Endothelial cell of hepatic sinusoid (primary cell): ENCODE measurements at regions not wholly inside any gene's neighbourhood (a gene's known extent, or its start where the extent isn't known, plus 50 kb on each side); places are given as distances from the start of the nearest gene placed in this dataset.

Experiments
- in situ Hi-C: cut with HindIII; loops from 2 replicates; pipeline ENCODE4 v1.10.0; 2017; ENCODE audit warnings: low sequenced_read_pairs

GRCh38 chr16:64425381-64425780, 696.5 kb downstream of the CDH11 start:
- in situ Hi-C loops: no loop called here

- in situ Hi-C loops: no loop called here
Observed at GRCh38 chr16:64422259-64422658, 699.6 kb downstream of the CDH11 start.

DNA sequence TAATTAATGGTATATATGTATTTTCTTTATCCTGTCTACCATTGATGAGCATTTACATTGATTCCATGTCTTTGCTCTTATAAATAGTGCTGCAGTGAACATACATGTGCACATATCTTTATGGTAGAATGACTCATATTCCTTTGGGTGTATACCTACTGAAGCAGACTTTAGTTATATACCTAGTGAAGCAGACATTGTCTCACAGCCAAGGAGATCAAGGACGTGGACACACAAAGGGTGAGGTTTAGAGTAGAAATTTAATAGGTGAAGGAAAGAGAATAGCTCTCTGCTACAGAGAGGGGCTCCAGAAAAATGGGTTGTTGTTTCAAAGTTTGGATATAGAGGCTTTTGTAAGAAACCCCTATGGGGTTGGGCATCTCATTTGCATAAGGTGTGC, 700.3 kb downstream of the CDH11 start:
- in situ Hi-C loops: no loop called here

GRCh38 chr16:64419832-64420231, 702.0 kb downstream of the CDH11 start:
- in situ Hi-C loops: no loop called here

- in situ Hi-C loops: no loop called here
Observed at GRCh38 chr16:64417711-64418227, 704.1 kb downstream of the CDH11 start.

DNA sequence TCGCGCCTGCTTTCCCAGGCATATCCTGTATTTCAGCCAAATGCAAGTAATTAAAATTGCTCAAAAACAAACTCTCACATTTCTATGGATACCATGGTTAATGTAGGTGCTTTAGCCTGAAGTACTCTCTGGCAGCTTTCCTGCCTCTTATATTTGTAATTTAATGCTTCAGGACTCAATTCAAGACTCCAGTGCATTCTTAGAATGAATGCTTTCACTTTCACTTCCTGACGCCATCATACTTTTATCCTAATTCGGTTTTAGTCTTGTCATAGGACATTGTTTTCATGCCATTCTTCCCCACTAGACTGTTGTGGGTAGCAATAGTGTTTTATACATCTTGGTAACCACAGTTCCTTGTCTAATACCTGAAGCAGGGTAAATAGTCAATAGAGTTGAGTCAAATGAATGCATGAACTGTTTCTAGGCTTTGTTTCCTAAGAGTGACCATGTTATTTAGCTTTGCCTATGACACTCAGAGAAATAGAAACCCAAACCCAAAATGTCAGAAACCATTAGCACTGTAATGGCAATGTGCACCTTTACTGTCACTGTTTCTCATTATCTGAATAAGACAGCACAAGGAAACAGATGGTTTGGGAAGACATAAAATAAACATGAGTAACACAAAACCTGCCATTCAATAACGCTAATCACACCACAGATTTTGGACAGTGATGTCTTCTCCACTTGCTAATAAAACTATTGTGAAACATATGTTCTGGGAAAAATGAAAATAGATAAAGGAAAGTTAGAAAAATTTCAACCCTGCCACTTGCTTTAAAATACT, 705.5 kb downstream of the CDH11 start:
- in situ Hi-C loops: no loop called here

GRCh38 chr16:64412578-64413280, 709.1 kb downstream of the CDH11 start:
- in situ Hi-C loops: loop anchor here (5.0 kb wide), 1 partner anchor 85 kb away; no protein-coding TSS in a partner anchor

- in situ Hi-C loops: loop anchor here (5.0 kb wide), 1 partner anchor 83 kb away; no protein-coding TSS in a partner anchor
Observed at GRCh38 chr16:64410306-64410705, 711.6 kb downstream of the CDH11 start.

DNA sequence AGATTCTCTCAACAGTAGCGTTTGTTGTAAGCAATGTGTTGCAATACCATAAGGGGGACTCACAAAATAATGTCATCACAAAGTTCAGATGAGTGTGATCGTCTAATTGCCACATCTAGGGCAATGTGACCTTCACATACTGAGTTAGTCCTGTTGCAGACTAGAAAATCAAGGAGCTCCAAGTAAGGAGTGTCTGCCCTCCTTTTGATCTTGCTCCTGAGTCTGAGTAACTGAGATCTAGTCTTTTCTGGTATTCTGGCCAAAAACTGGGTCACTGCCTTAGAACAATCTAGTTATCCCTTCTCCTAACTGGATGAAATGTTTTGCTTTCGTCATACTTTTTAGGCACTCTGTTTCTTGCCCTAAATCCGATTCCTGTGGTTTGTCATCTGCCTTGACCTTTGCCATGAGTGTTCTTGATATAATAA, 712.1 kb downstream of the CDH11 start:
- in situ Hi-C loops: loop anchor here (5.0 kb wide), 1 partner anchor 82 kb away; no protein-coding TSS in a partner anchor

GRCh38 chr16:64408699-64409098, 713.2 kb downstream of the CDH11 start:
- in situ Hi-C loops: no loop called here

DNA sequence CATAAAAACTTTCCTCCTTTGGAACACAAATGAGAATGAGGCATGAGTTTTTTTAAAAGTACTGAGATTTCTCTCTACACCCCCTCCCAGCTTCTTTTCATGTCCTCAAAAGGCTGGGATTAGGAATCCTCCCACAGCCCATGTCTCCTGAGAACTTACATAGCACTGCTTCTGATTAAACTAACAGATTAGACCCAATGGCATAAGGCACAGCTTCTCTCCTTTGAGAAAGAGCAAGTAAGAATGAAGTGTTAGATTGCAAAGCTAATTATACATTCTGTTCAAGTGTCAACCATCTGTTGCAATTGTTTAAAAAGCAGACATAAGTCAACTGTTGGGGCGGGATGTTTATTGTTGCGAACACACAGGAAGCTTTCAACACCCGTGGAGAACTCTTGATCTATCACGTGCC, 715.1 kb downstream of the CDH11 start:
- in situ Hi-C loops: no loop called here

DNA sequence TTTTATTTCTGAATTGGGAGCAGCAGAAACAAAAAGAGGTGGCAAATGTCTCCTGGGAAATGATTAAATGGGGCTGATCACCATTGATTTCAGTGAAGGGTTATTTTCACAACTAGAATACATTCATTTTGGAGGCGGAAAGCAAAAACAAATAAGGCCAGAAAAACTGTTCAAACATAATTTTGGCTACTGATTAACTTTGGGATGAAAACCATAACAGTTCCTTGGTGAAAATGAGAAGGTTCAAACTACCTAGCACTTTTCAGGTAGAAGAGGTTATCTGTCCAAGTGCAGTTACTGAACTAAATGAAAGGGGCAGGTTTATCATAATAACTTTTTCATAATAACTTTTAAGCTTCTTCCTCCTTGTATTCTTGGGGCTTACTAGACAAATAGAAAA, 718.5 kb downstream of the CDH11 start:
- in situ Hi-C loops: no loop called here

DNA sequence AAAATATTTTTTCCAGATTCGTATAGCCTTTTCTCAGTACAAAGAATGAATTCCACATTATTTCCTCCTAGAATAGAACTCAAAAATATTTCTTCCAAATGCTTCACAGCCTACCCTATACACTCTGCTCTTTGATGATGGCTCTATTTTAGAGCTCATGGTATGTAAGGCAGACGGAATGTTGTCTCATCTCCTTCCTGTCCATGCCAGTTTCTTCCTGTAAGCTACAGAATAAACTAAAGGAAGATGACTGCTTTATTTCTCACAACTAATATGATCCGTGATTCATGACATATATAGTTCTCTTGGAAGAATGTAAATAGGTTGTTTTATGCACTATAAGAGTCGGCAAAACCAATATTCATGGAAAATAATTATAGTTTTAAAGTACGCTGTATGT, 723.1 kb downstream of the CDH11 start:
- in situ Hi-C loops: no loop called here

GRCh38 chr16:64397945-64398508, 723.8 kb downstream of the CDH11 start:
- in situ Hi-C loops: no loop called here

- in situ Hi-C loops: no loop called here
Observed at GRCh38 chr16:64397042-64397441, 724.8 kb downstream of the CDH11 start.

GRCh38 chr16:64394061-64394460, 727.8 kb downstream of the CDH11 start:
- in situ Hi-C loops: no loop called here

GRCh38 chr16:64392456-64392855, 729.4 kb downstream of the CDH11 start:
- in situ Hi-C loops: no loop called here

DNA sequence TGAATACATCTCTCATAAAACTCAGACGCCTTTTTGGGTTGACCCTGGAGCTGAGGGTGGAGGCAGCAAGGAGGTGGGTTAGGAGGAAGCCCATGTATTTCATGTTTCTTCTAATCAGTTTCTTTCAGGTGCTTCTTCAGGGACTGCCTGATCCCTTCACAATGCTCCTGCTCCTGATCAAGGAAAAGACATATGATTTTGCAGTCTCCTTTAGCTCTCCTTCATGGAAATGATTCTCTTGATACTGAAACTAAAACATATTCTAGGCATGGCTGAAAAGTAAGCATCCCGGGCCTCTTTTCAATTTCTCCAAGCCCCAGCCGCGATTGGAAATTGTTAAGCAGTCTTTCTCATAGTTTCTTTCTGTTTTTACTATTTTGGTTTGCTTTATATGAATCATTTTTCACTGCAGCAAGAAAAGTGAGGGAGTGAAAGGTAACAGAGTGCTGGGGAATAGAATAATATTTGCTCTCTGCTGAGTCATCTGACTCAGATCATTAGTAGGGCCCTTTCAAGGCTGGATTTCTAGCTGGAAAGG, 730.7 kb downstream of the CDH11 start:
- in situ Hi-C loops: no loop called here

- in situ Hi-C loops: no loop called here
Observed at GRCh38 chr16:64390102-64390501, 731.8 kb downstream of the CDH11 start.

DNA sequence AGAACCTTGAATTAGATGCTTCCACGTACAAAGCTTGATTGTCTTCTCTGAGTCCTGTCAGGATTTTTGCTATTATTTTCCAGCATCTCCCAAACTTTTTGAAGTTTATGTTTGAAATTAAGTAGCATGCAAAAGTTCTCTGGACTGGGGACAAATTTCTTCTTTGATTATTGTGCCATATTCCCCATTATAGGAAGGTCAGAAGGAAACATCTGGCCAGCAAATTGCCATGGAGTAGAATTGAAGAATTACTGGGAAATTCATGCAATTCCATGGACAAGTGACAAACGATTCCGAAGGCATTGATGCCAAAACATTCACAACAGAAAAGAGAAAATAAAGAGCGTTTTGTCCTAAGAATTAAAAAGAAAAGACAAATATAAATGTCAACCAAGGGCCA, 737.2 kb downstream of the CDH11 start:
- in situ Hi-C loops: no loop called here

DNA sequence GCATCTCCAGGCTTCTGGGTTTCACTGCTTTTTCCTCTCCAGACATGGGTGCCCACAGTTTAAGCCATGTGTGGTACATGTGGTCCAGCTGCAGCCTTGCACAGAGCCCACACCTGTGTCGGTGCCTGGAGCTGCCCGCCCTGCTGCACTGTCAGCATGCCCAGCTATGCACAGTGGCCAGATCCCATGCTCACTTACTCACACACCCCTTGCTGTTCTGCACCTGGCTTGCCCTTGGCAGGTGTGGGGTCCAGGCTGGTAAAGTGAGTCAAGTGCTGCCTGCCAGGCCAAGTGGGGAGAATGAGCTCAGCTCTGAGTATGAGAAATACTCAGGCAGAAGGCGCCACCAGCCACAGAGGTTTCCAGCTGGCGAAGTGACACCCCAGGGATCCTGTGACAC, 739.9 kb downstream of the CDH11 start:
- in situ Hi-C loops: no loop called here
